NT2/D1 (cell line): ENCODE measurements at regions not wholly inside any gene's neighbourhood (a gene's known extent, or its start where the extent isn't known, plus 50 kb on each side); places are given as distances from the start of the nearest gene placed in this dataset.
"Not testable (repeated sequence)": the region's sequence is repeated elsewhere in the genome, so short reads cannot be mapped to it uniquely, and the experiment has no call there.

ENCODE experiments used
- DNase-seq: peaks from one replicate; pipeline ENCODE4 v3.0.0-alpha.2; 2011; ENCODE audit warnings: low read depth, low spot score
- H3K27me3 ChIP-seq: 2 replicates; pipeline ENCODE4 v1.6.0; 2011; ENCODE audit warnings: mild to moderate bottlenecking; ENCODE audit not compliant: insufficient read length, insufficient read depth
- H3K36me3 ChIP-seq: 2 replicates; pipeline ENCODE4 v1.6.1; 2011; ENCODE audit warnings: mild to moderate bottlenecking, low read length, mixed read lengths; ENCODE audit not compliant: insufficient read depth, insufficient read length
- H3K4me1 ChIP-seq: 2 replicates; pipeline ENCODE4 v1.5.1; 2011; ENCODE audit not compliant: insufficient read depth, insufficient read length
- H3K4me3 ChIP-seq: 2 replicates; pipeline ENCODE4 v1.5.1; 2011; ENCODE audit warnings: low read depth; ENCODE audit not compliant: insufficient read length
- H3K9ac ChIP-seq: 2 replicates; pipeline ENCODE4 v1.6.0; 2011; ENCODE audit warnings: low read depth; ENCODE audit not compliant: insufficient read length
- H3K9me3 ChIP-seq: 2 replicates; pipeline ENCODE4 v1.5.1; 2011; ENCODE audit warnings: mild to moderate bottlenecking, low read length; ENCODE audit not compliant: insufficient read depth
- SUZ12 ChIP-seq: IDR thresholded peaks from 2 replicates; pipeline ENCODE4 v1.6.1; 2011; ENCODE audit not compliant: insufficient read length, insufficient read depth; ENCODE audit errors: extremely low read depth
- YY1 ChIP-seq: IDR thresholded peaks from 2 replicates; pipeline ENCODE4 v1.6.1; 2011; ENCODE audit not compliant: insufficient read length, insufficient read depth
- ZNF274 ChIP-seq: IDR thresholded peaks from 2 replicates; pipeline ENCODE4 v1.6.1; 2011; ENCODE audit warnings: mild to moderate bottlenecking, low read depth, low read length

DNA sequence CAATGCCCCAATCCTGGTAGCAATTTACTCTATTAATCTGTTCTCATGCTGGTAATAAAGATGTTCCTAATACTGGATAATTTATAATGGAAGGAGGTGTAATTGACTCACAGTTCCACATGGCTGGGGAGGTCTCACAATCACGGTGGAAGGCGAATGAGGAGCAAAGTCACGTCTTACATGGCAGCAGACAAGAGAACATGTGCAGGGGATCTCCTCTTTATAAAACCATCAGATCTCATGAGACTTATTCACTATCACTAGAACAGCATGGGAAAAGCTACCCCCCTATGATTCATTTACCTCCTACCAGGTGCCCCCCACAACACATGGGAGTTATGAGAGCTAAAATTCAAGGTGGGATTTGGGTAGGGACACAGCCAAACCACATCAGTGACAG is 872.2 kb downstream of the ANKRD7 start:
- no peak for TF ChIP-seq ZNF274
- TF ChIP-seq SUZ12 = no peak
- TF ChIP-seq YY1 = no peak
- no peak overlapping the region for H3K9ac ChIP-seq

GRCh38 chr7:119100611-119101258 is 876.2 kb downstream of the ANKRD7 start:
- DNase-seq = peak; percentile 46
- not testable (repeated sequence) for H3K27me3 ChIP-seq, H3K36me3 ChIP-seq, H3K9me3 ChIP-seq, H3K4me1 ChIP-seq, H3K4me3 ChIP-seq, H3K9ac ChIP-seq

More for the DNA sequence above, 872.2 kb downstream of the ANKRD7 start:
- Histone ChIP-seq H3K9me3 (peaks cover 21% of the 10 kb centered on the region; the same call in 1 of the 2 replicates), H3K4me1 (no peaks in the 10 kb centered on the region), H3K36me3 (no peaks in the 10 kb centered on the region), H3K4me3 (no peak overlapping the region), H3K27me3 (no peaks in the 10 kb centered on the region)
- no peak for DNase-seq

GRCh38 chr7:119102291-119102690 is 877.8 kb downstream of the ANKRD7 start:
- TF ChIP-seq ZNF274 (no peak), YY1 (no peak), SUZ12 (no peak)
- no peaks in the 10 kb centered on the region for H3K27me3 ChIP-seq
- no peaks in the 10 kb centered on the region for H3K9me3 ChIP-seq
- H3K9ac ChIP-seq = no peak overlapping the region
- H3K4me3 ChIP-seq = no peak overlapping the region
- H3K36me3 ChIP-seq = no peaks in the 10 kb centered on the region
- no peak for DNase-seq
- no peaks in the 10 kb centered on the region for H3K4me1 ChIP-seq

GRCh38 chr7:119105381-119105780 is 880.9 kb downstream of the ANKRD7 start:
- Histone ChIP-seq H3K27me3 (no peaks in the 10 kb centered on the region), H3K4me1 (no peaks in the 10 kb centered on the region), H3K9ac (no peak overlapping the region), H3K9me3 (peaks cover 5% of the 10 kb centered on the region; the same call in 1 of the 2 replicates), H3K36me3 (no peaks in the 10 kb centered on the region), H3K4me3 (no peak overlapping the region)
- DNase-seq = no peak
- TF ChIP-seq YY1 (no peak), ZNF274 (no peak), SUZ12 (no peak)

DNA sequence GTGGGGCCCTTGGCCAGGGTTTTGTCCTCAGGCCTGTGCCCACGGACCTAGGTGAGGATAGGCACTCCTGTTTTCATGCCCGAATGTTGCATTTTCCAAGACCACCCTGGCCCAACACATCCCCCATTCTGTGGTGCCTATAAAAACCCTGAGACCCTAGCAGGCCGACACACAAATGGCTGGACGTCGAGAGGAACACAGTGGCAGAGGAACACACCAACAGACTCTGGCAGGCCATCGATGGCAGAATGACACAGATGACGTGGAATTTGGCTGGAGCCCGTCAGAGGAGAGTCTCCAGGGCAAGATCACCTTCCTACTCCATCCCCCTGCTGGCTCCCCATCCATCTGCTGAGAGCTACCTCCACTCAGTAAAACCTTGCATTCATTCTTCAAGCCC is 898.8 kb downstream of the ANKRD7 start:
- Histone ChIP-seq H3K4me3 (no peak overlapping the region), H3K36me3 (no peaks in the 10 kb centered on the region), H3K4me1 (no peaks in the 10 kb centered on the region), H3K27me3 (no peaks in the 10 kb centered on the region), H3K9me3 (no peaks in the 10 kb centered on the region), H3K9ac (no peak overlapping the region)
- TF ChIP-seq YY1 (no peak), ZNF274 (no peak), SUZ12 (no peak)
- no peak for DNase-seq

DNA sequence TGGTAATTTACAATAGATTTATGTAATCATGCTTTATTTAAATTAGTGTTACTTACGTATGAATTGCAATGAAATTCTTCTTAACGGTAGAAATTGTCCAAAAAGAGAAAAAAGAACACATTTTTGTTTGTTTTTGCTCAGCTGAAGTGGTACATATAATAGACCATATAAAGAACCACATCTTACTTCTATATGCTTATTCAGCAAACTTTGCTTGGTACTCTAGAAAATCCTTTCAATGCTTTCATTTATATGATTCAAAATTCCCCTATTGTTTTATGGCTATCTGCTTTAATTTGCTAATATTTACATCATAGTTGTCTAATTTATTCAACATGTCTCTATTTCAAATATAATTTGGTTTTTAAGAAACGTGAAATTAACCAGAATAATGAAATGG is 903.2 kb downstream of the ANKRD7 start:
- no peak for TF ChIP-seq SUZ12
- no peak for TF ChIP-seq ZNF274
- TF ChIP-seq YY1 = no peak
- DNase-seq = no peak
- H3K27me3 ChIP-seq = no peaks in the 10 kb centered on the region
- no peaks in the 10 kb centered on the region for H3K9me3 ChIP-seq
- H3K9ac ChIP-seq = no peak overlapping the region
- H3K36me3 ChIP-seq = no peaks in the 10 kb centered on the region
- no peak overlapping the region for H3K4me3 ChIP-seq
- H3K4me1 ChIP-seq = no peaks in the 10 kb centered on the region

DNA sequence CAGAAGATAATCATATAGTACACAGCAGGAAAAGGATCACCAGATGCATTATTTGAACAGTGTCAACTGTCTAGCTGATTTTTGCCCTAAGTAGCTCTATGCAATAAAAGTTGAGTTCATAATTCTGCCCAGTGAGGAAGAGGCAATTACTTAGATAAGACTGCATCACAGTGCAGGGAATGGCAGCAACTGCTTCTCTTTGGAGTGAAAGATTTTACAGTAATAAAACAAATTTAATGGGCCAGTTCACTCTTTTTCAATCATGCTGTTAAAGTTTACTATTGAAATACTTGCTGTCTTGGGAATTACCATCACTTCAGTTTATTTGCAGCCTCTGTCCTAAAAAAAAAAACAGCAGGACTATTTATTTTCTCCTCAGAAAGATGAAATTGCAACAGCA is 907.9 kb downstream of the ANKRD7 start:
- Histone ChIP-seq H3K27me3 (no peaks in the 10 kb centered on the region), H3K9me3 (no peaks in the 10 kb centered on the region), H3K36me3 (no peaks in the 10 kb centered on the region), H3K9ac (no peak overlapping the region), H3K4me1 (no peaks in the 10 kb centered on the region), H3K4me3 (no peak overlapping the region)
- TF ChIP-seq YY1 = no peak
- no peak for TF ChIP-seq ZNF274
- TF ChIP-seq SUZ12 = no peak
- DNase-seq = no peak
